ENCODE measurements at regions not wholly inside any gene's neighbourhood (a gene's known extent, or its start where the extent isn't known, plus 50 kb on each side); places are given as distances from the start of the nearest gene placed in this dataset.
"Not testable (repeated sequence)": the region's sequence is repeated elsewhere in the genome, so short reads cannot be mapped to it uniquely, and the experiment has no call there.

GRCh38 chr16:29230006-29230668, 176.4 kb downstream of the NPIPB11 start:
- TF ChIP-seq POLR2A, CTCF (IDR thresholded peaks at IDR 0.05): not testable (repeated sequence)

Data from thyroid gland (tissue), 4 donors.